ENCODE measurements at regions not wholly inside any gene's neighbourhood (a gene's known extent, or its start where the extent isn't known, plus 50 kb on each side); places are given as distances from the start of the nearest gene placed in this dataset.

DNA sequence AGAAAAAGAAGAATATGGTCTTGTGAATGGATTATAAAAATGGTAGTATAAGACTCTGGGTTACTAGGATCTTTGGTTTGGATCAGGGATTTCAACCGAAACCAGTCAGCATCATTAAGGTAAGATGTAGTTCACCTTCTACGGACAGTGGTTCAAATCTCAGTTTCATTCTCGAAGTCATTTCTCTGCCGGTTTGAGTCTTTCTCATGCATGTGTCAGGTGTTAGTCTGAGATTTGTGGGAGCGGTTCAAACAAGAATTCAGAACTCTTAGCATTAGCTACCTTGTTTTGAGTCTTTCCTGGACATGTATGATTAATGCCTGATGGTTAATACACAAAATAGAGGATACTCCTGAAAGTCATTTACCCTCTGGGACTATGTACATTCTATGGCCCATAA, 735.9 kb upstream of the NUDT12 start:
- no peak for DNase-seq (ENCODE audit: low spot score)
- H3K9me3 ChIP-seq = no peaks in the 10 kb centered on the region
- TF ChIP-seq, protein P1, sequence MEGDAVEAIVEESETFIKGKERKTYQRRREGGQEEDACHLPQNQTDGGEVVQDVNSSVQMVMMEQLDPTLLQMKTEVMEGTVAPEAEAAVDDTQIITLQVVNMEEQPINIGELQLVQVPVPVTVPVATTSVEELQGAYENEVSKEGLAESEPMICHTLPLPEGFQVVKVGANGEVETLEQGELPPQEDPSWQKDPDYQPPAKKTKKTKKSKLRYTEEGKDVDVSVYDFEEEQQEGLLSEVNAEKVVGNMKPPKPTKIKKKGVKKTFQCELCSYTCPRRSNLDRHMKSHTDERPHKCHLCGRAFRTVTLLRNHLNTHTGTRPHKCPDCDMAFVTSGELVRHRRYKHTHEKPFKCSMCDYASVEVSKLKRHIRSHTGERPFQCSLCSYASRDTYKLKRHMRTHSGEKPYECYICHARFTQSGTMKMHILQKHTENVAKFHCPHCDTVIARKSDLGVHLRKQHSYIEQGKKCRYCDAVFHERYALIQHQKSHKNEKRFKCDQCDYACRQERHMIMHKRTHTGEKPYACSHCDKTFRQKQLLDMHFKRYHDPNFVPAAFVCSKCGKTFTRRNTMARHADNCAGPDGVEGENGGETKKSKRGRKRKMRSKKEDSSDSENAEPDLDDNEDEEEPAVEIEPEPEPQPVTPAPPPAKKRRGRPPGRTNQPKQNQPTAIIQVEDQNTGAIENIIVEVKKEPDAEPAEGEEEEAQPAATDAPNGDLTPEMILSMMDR (IDR thresholded peaks at IDR 0.05) = no peak
- no peaks in the 10 kb centered on the region for H3K36me3 ChIP-seq
- no peak overlapping the region for H3K4me3 ChIP-seq
- H3K27me3 ChIP-seq = no peaks in the 10 kb centered on the region
- no peaks in the 10 kb centered on the region for H3K4me1 ChIP-seq
- no peak overlapping the region for H3K27ac ChIP-seq

DNA sequence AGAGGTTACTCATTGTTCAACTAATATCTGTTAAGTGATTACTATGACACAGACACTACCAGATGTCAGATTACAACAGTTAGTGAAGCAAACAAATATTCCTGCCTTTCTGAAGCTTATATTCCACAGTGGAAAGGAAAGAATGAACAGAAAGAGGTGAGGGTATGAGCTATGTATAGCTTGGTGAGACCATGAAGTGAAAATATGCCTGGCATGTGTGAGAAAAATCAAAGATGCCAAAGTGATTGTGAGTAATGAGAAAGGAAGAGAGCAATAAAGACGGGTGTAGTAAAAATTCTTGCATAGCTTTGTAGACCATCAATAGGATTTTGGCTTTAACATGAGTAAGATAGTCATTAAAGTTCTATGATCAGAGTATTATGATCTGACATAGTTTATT, 734.5 kb upstream of the NUDT12 start:
- DNase-seq (ENCODE audit: low spot score) = no peak

DNA sequence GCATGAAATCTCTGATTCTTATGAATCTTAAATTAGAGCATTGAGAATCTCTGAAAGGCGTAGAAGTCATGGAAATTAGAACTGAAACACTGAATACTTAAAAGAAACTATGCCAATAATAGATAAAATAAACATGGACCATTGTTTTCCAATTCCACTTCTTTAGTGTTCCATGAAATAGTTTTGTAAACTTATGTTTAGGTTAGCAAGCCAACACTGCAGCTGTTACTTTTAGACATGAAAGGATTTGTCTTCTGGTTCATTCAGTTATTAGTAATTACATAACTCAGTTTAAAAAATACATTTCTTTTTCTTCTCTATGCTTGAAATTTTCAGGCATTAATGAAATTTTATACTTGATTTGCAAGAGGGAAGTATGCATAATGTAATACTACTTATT, 733.4 kb upstream of the NUDT12 start:
- H3K27me3 ChIP-seq = no peaks in the 10 kb centered on the region
- no peaks in the 10 kb centered on the region for H3K36me3 ChIP-seq
- H3K27ac ChIP-seq = no peak overlapping the region
- no peak for DNase-seq (ENCODE audit: low spot score)
- no peak overlapping the region for H3K4me3 ChIP-seq
- no peaks in the 10 kb centered on the region for H3K9me3 ChIP-seq
- TF ChIP-seq, protein P1 (IDR thresholded peaks at IDR 0.05) = no peak
- H3K4me1 ChIP-seq = no peaks in the 10 kb centered on the region

More for the DNA sequence above, 734.5 kb upstream of the NUDT12 start:
- no peak overlapping the region for H3K4me3 ChIP-seq
- no peaks in the 10 kb centered on the region for H3K4me1 ChIP-seq
- H3K9me3 ChIP-seq = no peaks in the 10 kb centered on the region
- TF ChIP-seq, protein P1 (IDR thresholded peaks at IDR 0.05) = no peak
- no peaks in the 10 kb centered on the region for H3K27me3 ChIP-seq
- no peak overlapping the region for H3K27ac ChIP-seq
- H3K36me3 ChIP-seq = no peaks in the 10 kb centered on the region

DNA sequence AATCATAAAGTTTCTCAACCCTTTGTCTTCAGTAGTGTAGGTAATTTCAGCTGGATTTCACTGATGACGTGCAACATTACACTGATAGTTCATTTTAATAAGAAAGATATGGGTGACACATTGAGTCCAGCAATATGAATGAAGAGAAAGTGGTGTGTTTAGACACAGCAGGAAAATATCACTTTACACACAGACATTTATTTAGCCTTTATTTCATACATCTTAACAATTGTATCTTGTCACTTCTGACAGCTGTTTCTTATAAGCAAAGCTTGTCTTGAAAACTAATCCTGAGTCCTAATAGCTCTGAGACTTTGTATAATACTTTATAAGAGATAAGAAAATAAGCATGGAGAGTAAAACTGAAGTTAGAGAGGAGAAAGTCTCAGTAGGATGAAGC, 720.5 kb upstream of the NUDT12 start:
- Histone ChIP-seq H3K9me3 (peaks cover 0 to 19% of the 10 kb centered on the region in 2 donors), H3K4me3 (no peak overlapping the region), H3K27me3 (no peaks in the 10 kb centered on the region), H3K27ac (no peak overlapping the region), H3K4me1 (no peaks in the 10 kb centered on the region), H3K36me3 (no peaks in the 10 kb centered on the region)
- TF ChIP-seq, protein P1 (IDR thresholded peaks at IDR 0.05) = no peak
- no peak for DNase-seq (ENCODE audit: low spot score)

DNA sequence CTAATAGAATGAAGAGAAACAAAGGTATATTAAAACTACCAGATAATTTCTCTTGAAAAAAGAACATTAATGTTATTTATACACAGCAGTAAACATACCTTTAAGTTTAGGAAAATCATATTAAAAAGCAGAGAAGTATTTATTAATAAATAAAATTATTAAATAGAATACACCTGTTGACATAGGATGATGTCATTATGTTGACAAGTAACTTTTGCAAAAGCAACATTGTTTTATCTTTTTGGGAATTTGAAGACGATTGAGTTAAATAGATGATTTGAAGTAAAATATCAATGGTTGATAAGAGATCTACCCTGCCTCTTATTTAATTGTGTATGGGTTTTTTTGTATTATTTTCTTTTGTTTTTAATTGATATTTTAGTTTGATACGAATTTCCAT, 711.1 kb upstream of the NUDT12 start:
- DNase-seq (ENCODE audit: low spot score) = no peak
- Histone ChIP-seq H3K9me3 (no peaks in the 10 kb centered on the region), H3K36me3 (no peaks in the 10 kb centered on the region), H3K27ac (no peak overlapping the region), H3K4me1 (no peaks in the 10 kb centered on the region), H3K27me3 (no peaks in the 10 kb centered on the region), H3K4me3 (no peak overlapping the region)
- TF ChIP-seq, protein P1 (IDR thresholded peaks at IDR 0.05) = no peak

DNA sequence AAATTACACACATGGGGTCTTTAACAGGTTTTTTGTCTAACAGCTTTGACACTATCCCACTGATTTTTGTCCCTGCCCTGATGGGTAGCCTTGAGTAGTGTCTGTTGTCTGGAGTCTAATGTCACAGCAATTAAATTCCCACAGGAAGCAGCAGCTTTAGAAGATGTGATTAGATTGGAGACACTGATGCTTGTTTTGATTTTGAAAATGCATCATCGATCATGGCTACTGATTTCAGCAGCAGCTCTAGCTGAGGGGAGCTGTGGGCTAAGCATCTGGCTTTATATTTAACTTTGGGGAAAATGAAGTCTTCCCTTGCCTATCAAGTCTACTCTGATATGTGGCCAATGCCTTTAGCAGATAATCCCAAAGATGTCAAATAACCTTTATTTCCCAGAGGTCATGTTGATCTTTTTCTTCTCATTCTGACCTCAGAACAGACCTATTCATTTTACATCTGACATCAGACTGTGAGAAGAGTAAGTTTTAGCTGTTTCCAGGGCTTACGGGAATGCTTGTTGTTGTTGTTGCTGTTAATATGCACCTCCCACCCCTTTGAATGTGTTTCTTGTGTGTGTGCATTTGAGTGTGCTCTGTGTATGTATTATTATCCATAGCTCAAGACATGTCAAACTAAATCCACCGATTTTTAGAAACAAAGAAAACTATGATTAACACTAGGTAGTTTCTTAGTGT, 704.9 kb upstream of the NUDT12 start:
- H3K27me3 ChIP-seq = no peaks in the 10 kb centered on the region
- no peaks in the 10 kb centered on the region for H3K36me3 ChIP-seq
- no peaks in the 10 kb centered on the region for H3K4me1 ChIP-seq
- H3K27ac ChIP-seq = no peak overlapping the region
- DNase-seq (ENCODE audit: low spot score) = no peak
- no peaks in the 10 kb centered on the region for H3K9me3 ChIP-seq
- H3K4me3 ChIP-seq = no peak overlapping the region
- TF ChIP-seq, protein P1 (IDR thresholded peaks at IDR 0.05) = no peak
